HCT116 (cell line): ENCODE measurements at regions not wholly inside any gene's neighbourhood (a gene's known extent, or its start where the extent isn't known, plus 50 kb on each side); places are given as distances from the start of the nearest gene placed in this dataset.

Source experiments
- ATAC-seq: fragments of 200-7000 bp; cut with Tn5 transposase; 2 replicates; pipeline ENCODE4 v1.9.1; 2020; ENCODE audit warnings: mild to moderate bottlenecking, moderate library complexity
- BruUV-seq: library from RNA; stranded (reverse); fragments of 400-500 nt; replicated peaks from 2 replicates; lab custom pipeline; 2021; lab: Mats Ljungman, UMichigan
- CTCF ChIA-PET: fragments of 300-600 bp; sonication (Branson Sonifier 250); formaldehyde crosslinking; loops from one replicate; lab custom pipeline; 2021; ENCODE audit warnings: antibody characterized with exemption; lab: Charles Lee
- POLR2A ChIA-PET: fragments of 300-600, 350-600 bp; sonication (Branson Sonifier 250); formaldehyde crosslinking; loops from one replicate; lab custom pipeline; 2021; ENCODE audit warnings: antibody characterized with exemption; lab: Charles Lee
- RAD21 ChIA-PET, 2 experiments: fragments of 300-600 bp; sonication (Branson Sonifier 250); formaldehyde crosslinking; loops; one replicate each; lab custom pipeline; 2023; ENCODE audit warnings: low total read pairs in 2 of 2; ENCODE audit not compliant: uncharacterized antibody in 2 of 2, unreplicated experiment in 2 of 2, low non-redundant PET in 1 of 2; lab: Charles Lee
- DNase-seq: peaks from one replicate; pipeline ENCODE4 v3.0.0-alpha.2; 2010; ENCODE audit warnings: low read depth, low spot score
- H2AFZ ChIP-seq: fragments of 200-600 bp; shearing (Covaris generic), sonication (generic); 2 replicates; pipeline ENCODE4 v1.6.1; 2017; ENCODE audit warnings: low read depth, mixed run types, mixed read lengths, antibody characterized with exemption, low read length; ENCODE audit not compliant: poor library complexity, severe bottlenecking
- H3K27ac ChIP-seq: 2 replicates; pipeline ENCODE4 v1.5.1; 2012; ENCODE audit warnings: low read depth, low read length
- H3K27me3 ChIP-seq: fragments of 200-600 bp; sonication (generic); 2 replicates; pipeline ENCODE4 v1.6.1; 2016; ENCODE audit warnings: mixed run types, low read length, mixed read lengths; ENCODE audit not compliant: insufficient read depth
- H3K36me3 ChIP-seq, 2 experiments: fragments of 200-500 bp in 1 of 2; fragments of 200-600 bp in 1 of 2; sonication (Bioruptor generic) in 1 of 2; sonication (generic) in 1 of 2; 2 replicates each; pipeline versions ENCODE4 v1.5.1 to v1.6.1; 2014 to 2016; ENCODE audit warnings: low read length in 2 of 2, inconsistent platforms in 1 of 2, mixed read lengths in 1 of 2, mixed run types in 1 of 2; ENCODE audit not compliant: insufficient read depth in 2 of 2, control insufficient read depth in 1 of 2
- H3K4me1 ChIP-seq, 2 experiments: fragments of 200-600 bp in 1 of 2; sonication (generic) in 1 of 2; 2 replicates each; pipeline versions ENCODE4 v1.5.1 to v1.6.1; 2012 to 2017; ENCODE audit warnings: low read length in 2 of 2, inconsistent platforms in 1 of 2, mild to moderate bottlenecking in 1 of 2, mixed read lengths in 1 of 2, mixed run types in 1 of 2, moderate library complexity in 1 of 2; ENCODE audit not compliant: insufficient read depth in 2 of 2, control insufficient read depth in 1 of 2
- H3K4me2 ChIP-seq: fragments of 200-600 bp; sonication (generic); 2 replicates; pipeline ENCODE4 v1.6.1; 2017; ENCODE audit warnings: mixed run types, low read length, mixed read lengths
- H3K4me3 ChIP-seq, 2 experiments: fragments of 200-600 bp in 1 of 2; sonication (generic) in 1 of 2; replicated peaks in 1 of 2; 2 replicates each; pipeline ENCODE4 v1.5.1; 2011 to 2016; ENCODE audit warnings: low read length in 2 of 2, control low read depth in 1 of 2, low read depth in 1 of 2, mild to moderate bottlenecking in 1 of 2, mixed read lengths in 1 of 2, mixed run types in 1 of 2
- H3K79me2 ChIP-seq: fragments of 200-600 bp; sonication (generic); 2 replicates; pipeline ENCODE4 v1.6.1; 2017; ENCODE audit warnings: mild to moderate bottlenecking, mixed run types, low read length, moderate library complexity, mixed read lengths; ENCODE audit not compliant: insufficient read depth
- H3K9ac ChIP-seq: fragments of 200-600 bp; sonication (generic); 2 replicates; pipeline ENCODE4 v1.6.1; 2016; ENCODE audit warnings: low read length, mixed read lengths
- H3K9me2 ChIP-seq: fragments of 200-600 bp; sonication (generic), shearing (Covaris generic); 2 replicates; pipeline ENCODE4 v1.6.1; 2017; ENCODE audit warnings: mixed run types, mild to moderate bottlenecking, moderate library complexity; ENCODE audit not compliant: insufficient read depth
- H3K9me3 ChIP-seq, 2 experiments: fragments of 200-500 bp in 1 of 2; fragments of 200-600 bp in 1 of 2; sonication (Bioruptor generic) in 1 of 2; sonication (generic) in 1 of 2; 2 replicates each; pipeline ENCODE4 v1.6.1; 2014 to 2017; ENCODE audit warnings: low read length in 2 of 2, mixed read lengths in 2 of 2, inconsistent platforms in 1 of 2, low read depth in 1 of 2, mild to moderate bottlenecking in 1 of 2, mixed run types in 1 of 2, moderate library complexity in 1 of 2; ENCODE audit not compliant: control insufficient read depth in 1 of 2, insufficient read depth in 1 of 2
- H4K20me1 ChIP-seq: fragments of 200-600 bp; sonication (generic), shearing (Covaris generic); 2 replicates; pipeline ENCODE4 v1.6.1; 2017; ENCODE audit warnings: mixed run types, mild to moderate bottlenecking, moderate library complexity; ENCODE audit not compliant: insufficient read depth
- EGR1 ChIP-seq: IDR thresholded peaks from 2 replicates; pipeline ENCODE4 v1.6.1; 2012; ENCODE audit warnings: low read depth
- ELF1 ChIP-seq: IDR thresholded peaks from 2 replicates; pipeline ENCODE4 v1.6.1; 2012; ENCODE audit warnings: low read depth, borderline replicate concordance
- EZH2 ChIP-seq: fragments of 200-600 bp; sonication (generic); IDR thresholded peaks from 2 replicates; pipeline ENCODE4 v1.6.1; 2017; ENCODE audit warnings: antibody characterized with exemption, mixed run types
- POLR2AphosphoS5 ChIP-seq: IDR thresholded peaks from 2 replicates; pipeline ENCODE4 v1.6.1; 2011; ENCODE audit warnings: mild to moderate bottlenecking, low read depth, low read length, moderate library complexity
- SIN3A ChIP-seq: IDR thresholded peaks from 2 replicates; pipeline ENCODE4 v1.6.1; 2012; ENCODE audit warnings: low read depth
- SP1 ChIP-seq: IDR thresholded peaks from 2 replicates; pipeline ENCODE4 v1.6.1; 2012; ENCODE audit warnings: low read depth
- TCF7L2 ChIP-seq: IDR thresholded peaks from 2 replicates; pipeline ENCODE4 v1.7.0; 2011; ENCODE audit warnings: borderline replicate concordance, inconsistent platforms; ENCODE audit not compliant: insufficient read depth, insufficient read length; ENCODE audit errors: extremely low read depth
- intact Hi-C: fragments of 100-400 bp; cut with micrococcal nuclease; formaldehyde crosslinking; loops from 2 replicates; pipeline ENCODE4 v1.10.0; 2022
- TF ChIP-seq, protein P1 (sequence below): IDR thresholded peaks from 2 replicates; pipeline ENCODE4 v1.6.1; 2012; ENCODE audit warnings: low read depth
- TF ChIP-seq, protein P2 (sequence below): IDR thresholded peaks from 2 replicates; pipeline ENCODE4 v1.6.1; 2012
- TF ChIP-seq, protein P3 (sequence below): IDR thresholded peaks from 2 replicates; pipeline ENCODE4 v1.6.1; 2012

GRCh38 chr3:6734395-6734746, 126.5 kb upstream of the GRM7 start:
- ChIA-PET CTCF (no interaction called here), POLR2A (no interaction called here), RAD21 (no interaction called here)
- no peak overlapping the region for H2AFZ ChIP-seq
- DNase-seq: no peak
- no peaks in the 10 kb centered on the region for H3K9me2 ChIP-seq
- no peaks in the 10 kb centered on the region for H4K20me1 ChIP-seq
- no peaks in the 10 kb centered on the region for H3K27me3 ChIP-seq
- no TSS peak for BruUV-seq
- H3K79me2 ChIP-seq: no peaks in the 10 kb centered on the region
- no peak overlapping the region for H3K4me2 ChIP-seq
- no peak overlapping the region for H3K27ac ChIP-seq
- H3K9me3 ChIP-seq: no peaks in the 10 kb centered on the region
- H3K4me1 ChIP-seq: no peaks in the 10 kb centered on the region
- no peak overlapping the region for H3K9ac ChIP-seq
- intact Hi-C loops: no loop called here
- no peaks in the 10 kb centered on the region for H3K36me3 ChIP-seq
- TF ChIP-seq, protein P1, sequence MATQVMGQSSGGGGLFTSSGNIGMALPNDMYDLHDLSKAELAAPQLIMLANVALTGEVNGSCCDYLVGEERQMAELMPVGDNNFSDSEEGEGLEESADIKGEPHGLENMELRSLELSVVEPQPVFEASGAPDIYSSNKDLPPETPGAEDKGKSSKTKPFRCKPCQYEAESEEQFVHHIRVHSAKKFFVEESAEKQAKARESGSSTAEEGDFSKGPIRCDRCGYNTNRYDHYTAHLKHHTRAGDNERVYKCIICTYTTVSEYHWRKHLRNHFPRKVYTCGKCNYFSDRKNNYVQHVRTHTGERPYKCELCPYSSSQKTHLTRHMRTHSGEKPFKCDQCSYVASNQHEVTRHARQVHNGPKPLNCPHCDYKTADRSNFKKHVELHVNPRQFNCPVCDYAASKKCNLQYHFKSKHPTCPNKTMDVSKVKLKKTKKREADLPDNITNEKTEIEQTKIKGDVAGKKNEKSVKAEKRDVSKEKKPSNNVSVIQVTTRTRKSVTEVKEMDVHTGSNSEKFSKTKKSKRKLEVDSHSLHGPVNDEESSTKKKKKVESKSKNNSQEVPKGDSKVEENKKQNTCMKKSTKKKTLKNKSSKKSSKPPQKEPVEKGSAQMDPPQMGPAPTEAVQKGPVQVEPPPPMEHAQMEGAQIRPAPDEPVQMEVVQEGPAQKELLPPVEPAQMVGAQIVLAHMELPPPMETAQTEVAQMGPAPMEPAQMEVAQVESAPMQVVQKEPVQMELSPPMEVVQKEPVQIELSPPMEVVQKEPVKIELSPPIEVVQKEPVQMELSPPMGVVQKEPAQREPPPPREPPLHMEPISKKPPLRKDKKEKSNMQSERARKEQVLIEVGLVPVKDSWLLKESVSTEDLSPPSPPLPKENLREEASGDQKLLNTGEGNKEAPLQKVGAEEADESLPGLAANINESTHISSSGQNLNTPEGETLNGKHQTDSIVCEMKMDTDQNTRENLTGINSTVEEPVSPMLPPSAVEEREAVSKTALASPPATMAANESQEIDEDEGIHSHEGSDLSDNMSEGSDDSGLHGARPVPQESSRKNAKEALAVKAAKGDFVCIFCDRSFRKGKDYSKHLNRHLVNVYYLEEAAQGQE: no peak
- TF ChIP-seq EGR1 (no peak), POLR2AphosphoS5 (no peak), EZH2 (no peak), SIN3A (no peak), SP1 (no peak), TCF7L2 (no peak), ELF1 (no peak)
- TF ChIP-seq, protein P2, sequence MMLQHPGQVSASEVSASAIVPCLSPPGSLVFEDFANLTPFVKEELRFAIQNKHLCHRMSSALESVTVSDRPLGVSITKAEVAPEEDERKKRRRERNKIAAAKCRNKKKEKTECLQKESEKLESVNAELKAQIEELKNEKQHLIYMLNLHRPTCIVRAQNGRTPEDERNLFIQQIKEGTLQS: no peak
- TF ChIP-seq, protein P3, sequence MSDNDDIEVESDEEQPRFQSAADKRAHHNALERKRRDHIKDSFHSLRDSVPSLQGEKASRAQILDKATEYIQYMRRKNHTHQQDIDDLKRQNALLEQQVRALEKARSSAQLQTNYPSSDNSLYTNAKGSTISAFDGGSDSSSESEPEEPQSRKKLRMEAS: no peak
- H3K4me3 ChIP-seq: no peak overlapping the region
- ATAC-seq: no peak
